HG02852 (cell line): ENCODE measurements at regions not wholly inside any gene's neighbourhood (a gene's known extent, or its start where the extent isn't known, plus 50 kb on each side); places are given as distances from the start of the nearest gene placed in this dataset.
"Not testable (repeated sequence)": the region's sequence is repeated elsewhere in the genome, so short reads cannot be mapped to it uniquely, and the experiment has no call there.

ENCODE experiments used
- ATAC-seq: cut with Tn5 transposase; IDR thresholded peaks from one replicate; pipeline ENCODE4 v1.9.1; 2021; ENCODE audit warnings: mild to moderate bottlenecking, moderate library complexity; ENCODE audit not compliant: unreplicated experiment

GRCh38 chr4:148692242-148692641 lies 250.0 kb upstream of the NR3C2 start:
- ATAC-seq = no peak

GRCh38 chr4:148686449-148686848 lies 244.2 kb upstream of the NR3C2 start:
- no peak for ATAC-seq

GRCh38 chr4:148684638-148685037 lies 242.4 kb upstream of the NR3C2 start:
- ATAC-seq = no peak

- ATAC-seq = no peak
Observed at GRCh38 chr4:148680884-148681283, 238.7 kb upstream of the NR3C2 start.

- ATAC-seq = no peak
Observed at GRCh38 chr4:148676344-148676743, 234.1 kb upstream of the NR3C2 start.

GRCh38 chr4:148674876-148675275 lies 232.7 kb upstream of the NR3C2 start:
- ATAC-seq = no peak

GRCh38 chr4:148664636-148665035 lies 222.4 kb upstream of the NR3C2 start:
- ATAC-seq = no peak

GRCh38 chr4:148654131-148654530 lies 211.9 kb upstream of the NR3C2 start:
- ATAC-seq = no peak

GRCh38 chr4:148653681-148654080 lies 211.5 kb upstream of the NR3C2 start:
- ATAC-seq = no peak

- ATAC-seq = no peak
Observed at GRCh38 chr4:148651991-148652390, 209.8 kb upstream of the NR3C2 start.

GRCh38 chr4:148649652-148650331 lies 207.6 kb upstream of the NR3C2 start:
- ATAC-seq = no peak

GRCh38 chr4:148643851-148644250 lies 201.6 kb upstream of the NR3C2 start:
- ATAC-seq = no peak

GRCh38 chr4:148642907-148643306 lies 200.7 kb upstream of the NR3C2 start:
- no peak for ATAC-seq

- ATAC-seq = not testable (repeated sequence)
Observed at GRCh38 chr4:148638079-148638478, 195.9 kb upstream of the NR3C2 start.

GRCh38 chr4:148637453-148637852 lies 195.2 kb upstream of the NR3C2 start:
- not testable (repeated sequence) for ATAC-seq

- no peak for ATAC-seq
Observed at GRCh38 chr4:148634476-148634875, 192.3 kb upstream of the NR3C2 start.

GRCh38 chr4:148633720-148634119 lies 191.5 kb upstream of the NR3C2 start:
- no peak for ATAC-seq

- no peak for ATAC-seq
Observed at GRCh38 chr4:148632476-148632875, 190.3 kb upstream of the NR3C2 start.

- ATAC-seq = no peak
Observed at GRCh38 chr4:148630051-148630450, 187.8 kb upstream of the NR3C2 start.

- no peak for ATAC-seq
Observed at GRCh38 chr4:148618856-148619255, 176.6 kb upstream of the NR3C2 start.

GRCh38 chr4:148608968-148609367 lies 166.8 kb upstream of the NR3C2 start:
- no peak for ATAC-seq

GRCh38 chr4:148598418-148599207 lies 156.4 kb upstream of the NR3C2 start:
- ATAC-seq = not testable (repeated sequence)
